ENCODE measurements at regions not wholly inside any gene's neighbourhood (a gene's known extent, or its start where the extent isn't known, plus 50 kb on each side); places are given as distances from the start of the nearest gene placed in this dataset.

- DNase-seq: no peak
Observed at GRCh38 chr14:42441615-42442014, 834.9 kb downstream of the LRFN5 start.

GRCh38 chr14:42437809-42438208, 831.1 kb downstream of the LRFN5 start:
- no peak for DNase-seq

GRCh38 chr14:42429401-42429800, 822.7 kb downstream of the LRFN5 start:
- DNase-seq: no peak

GRCh38 chr14:42428996-42429395, 822.3 kb downstream of the LRFN5 start:
- no peak for DNase-seq

- no peak for DNase-seq
Observed at GRCh38 chr14:42424501-42424900, 817.8 kb downstream of the LRFN5 start.

- no peak for DNase-seq
Observed at GRCh38 chr14:42421377-42422078, 814.9 kb downstream of the LRFN5 start.

- DNase-seq: no peak
Observed at GRCh38 chr14:42420071-42420470, 813.4 kb downstream of the LRFN5 start.

- DNase-seq: no peak
Observed at GRCh38 chr14:42407153-42407552, 800.5 kb downstream of the LRFN5 start.

- peak; percentile 31 for DNase-seq
Observed at GRCh38 chr14:42391146-42391834, 784.6 kb downstream of the LRFN5 start.

- DNase-seq: no peak
Observed at GRCh38 chr14:42378880-42379279, 772.2 kb downstream of the LRFN5 start.

- no peak for DNase-seq
Observed at GRCh38 chr14:42378274-42378673, 771.6 kb downstream of the LRFN5 start.

- DNase-seq: no peak
Observed at GRCh38 chr14:42374332-42374731, 767.7 kb downstream of the LRFN5 start.

GRCh38 chr14:42370056-42370455, 763.4 kb downstream of the LRFN5 start:
- DNase-seq: no peak

GRCh38 chr14:42368234-42368633, 761.6 kb downstream of the LRFN5 start:
- DNase-seq: no peak

GRCh38 chr14:42353315-42353714, 746.6 kb downstream of the LRFN5 start:
- no peak for DNase-seq

- no peak for DNase-seq
Observed at GRCh38 chr14:42335918-42336317, 729.2 kb downstream of the LRFN5 start.

GRCh38 chr14:42334931-42335330, 728.3 kb downstream of the LRFN5 start:
- no peak for DNase-seq

GRCh38 chr14:42323426-42323825, 716.8 kb downstream of the LRFN5 start:
- DNase-seq: no peak

GRCh38 chr14:42322531-42323284, 716.0 kb downstream of the LRFN5 start:
- DNase-seq: no peak

- DNase-seq: no peak
Observed at GRCh38 chr14:42319996-42320395, 713.3 kb downstream of the LRFN5 start.

GRCh38 chr14:42316693-42317092, 710.0 kb downstream of the LRFN5 start:
- no peak for DNase-seq

- DNase-seq: no peak
Observed at GRCh38 chr14:42311876-42312275, 705.2 kb downstream of the LRFN5 start.

GRCh38 chr14:42307239-42307825, 700.7 kb downstream of the LRFN5 start:
- DNase-seq: no peak

GRCh38 chr14:42299692-42300091, 693.0 kb downstream of the LRFN5 start:
- DNase-seq: no peak

Data from NCI-H1694 (cell line).